MM.1S (cell line): ENCODE measurements at regions not wholly inside any gene's neighbourhood (a gene's known extent, or its start where the extent isn't known, plus 50 kb on each side); places are given as distances from the start of the nearest gene placed in this dataset.

Experiments
- DNase-seq: peaks from one replicate; pipeline ENCODE4 v3.0.0-alpha.2; 2015
- H2AFZ ChIP-seq: fragments of 300-600 bp; sonication (generic); 2 replicates; pipeline ENCODE4 v1.6.0; 2016; ENCODE audit warnings: antibody characterized with exemption, low read length
- H3F3A ChIP-seq: fragments of 300-600 bp; sonication (generic); 2 replicates; pipeline ENCODE4 v1.6.1; 2016; ENCODE audit warnings: mild to moderate bottlenecking, antibody characterized with exemption, low read length, moderate library complexity, mixed read lengths; ENCODE audit not compliant: insufficient read depth
- H3K27ac ChIP-seq: fragments of 300-600 bp; sonication (generic); 2 replicates; pipeline ENCODE4 v1.5.1; 2016; ENCODE audit warnings: mild to moderate bottlenecking, low read length
- H3K27me3 ChIP-seq: fragments of 300-600 bp; sonication (generic); replicated peaks from 2 replicates; pipeline ENCODE4 v1.6.0; 2016; ENCODE audit warnings: low read length; ENCODE audit not compliant: insufficient read depth
- H3K36me3 ChIP-seq: fragments of 300-600 bp; sonication (generic); replicated peaks from 2 replicates; pipeline ENCODE4 v1.6.1; 2016; ENCODE audit warnings: mild to moderate bottlenecking, low read length, mixed read lengths; ENCODE audit not compliant: insufficient read depth
- H3K4me1 ChIP-seq: fragments of 300-600 bp; sonication (generic); 2 replicates; pipeline ENCODE4 v1.6.1; 2016; ENCODE audit warnings: low read length, mixed read lengths
- H3K4me2 ChIP-seq: fragments of 300-600 bp; sonication (generic); 2 replicates; pipeline ENCODE4 v1.6.0; 2016; ENCODE audit warnings: low read depth, low read length
- H3K4me3 ChIP-seq: fragments of 300-600 bp; sonication (generic); 2 replicates; pipeline ENCODE4 v1.5.1; 2016; ENCODE audit warnings: low read length, mixed read lengths
- H3K79me2 ChIP-seq: fragments of 300-600 bp; sonication (generic); 2 replicates; pipeline ENCODE4 v1.6.1; 2016; ENCODE audit warnings: mixed run types, low read length, mixed read lengths
- H3K9ac ChIP-seq: fragments of 300-600 bp; sonication (generic); 2 replicates; pipeline ENCODE4 v1.6.1; 2016; ENCODE audit warnings: low read length, mixed read lengths
- H3K9me2 ChIP-seq: fragments of 300-600 bp; sonication (generic); replicated peaks from 2 replicates; pipeline ENCODE4 v1.6.1; 2016; ENCODE audit warnings: mild to moderate bottlenecking, low read length, mixed read lengths; ENCODE audit not compliant: insufficient read depth
- H3K9me3 ChIP-seq: fragments of 300-600 bp; sonication (generic); replicated peaks from 2 replicates; pipeline ENCODE4 v1.6.1; 2016; ENCODE audit warnings: mild to moderate bottlenecking, low read length, mixed read lengths; ENCODE audit not compliant: insufficient read depth
- H4K20me1 ChIP-seq: fragments of 300-600 bp; sonication (generic); 2 replicates; pipeline ENCODE4 v1.6.1; 2016; ENCODE audit warnings: mild to moderate bottlenecking, low read length, moderate library complexity, mixed read lengths; ENCODE audit not compliant: insufficient read depth
- CTCF ChIP-seq: fragments of 300-600 bp; sonication (generic); IDR thresholded peaks from 2 replicates; pipeline ENCODE4 v1.5.1; 2016; ENCODE audit warnings: antibody characterized with exemption, low read length, mixed read lengths
- EZH2 ChIP-seq: fragments of 300-600 bp; sonication (generic); optimal IDR thresholded peaks from 2 replicates; pipeline ENCODE3; 2017; ENCODE audit warnings: low read depth, mild to moderate bottlenecking, antibody characterized with exemption, low read length, mixed read lengths
- EZH2phosphoT487 ChIP-seq: fragments of 300-600 bp; sonication (generic); IDR thresholded peaks from 2 replicates; pipeline ENCODE4 v1.6.1; 2018; ENCODE audit warnings: antibody characterized with exemption, low read length

GRCh38 chr5:124537107-124537506 is 209.3 kb downstream of the ZNF608 start:
- no peaks in the 10 kb centered on the region for H3K36me3 ChIP-seq
- H3K27me3 ChIP-seq: no peaks in the 10 kb centered on the region
- no peaks in the 10 kb centered on the region for H3K79me2 ChIP-seq
- no peaks in the 10 kb centered on the region for H3K9me3 ChIP-seq
- no peak overlapping the region for H2AFZ ChIP-seq
- no peaks in the 10 kb centered on the region for H3F3A ChIP-seq
- H4K20me1 ChIP-seq: no peaks in the 10 kb centered on the region
- H3K9me2 ChIP-seq: no peaks in the 10 kb centered on the region
- DNase-seq: no peak
- H3K27ac ChIP-seq: no peak overlapping the region
- no peak overlapping the region for H3K4me2 ChIP-seq
- H3K9ac ChIP-seq: no peak overlapping the region
- H3K4me1 ChIP-seq: no peaks in the 10 kb centered on the region
- TF ChIP-seq EZH2phosphoT487 (no peak), CTCF (no peak), EZH2 (no peak)
- H3K4me3 ChIP-seq: no peak overlapping the region

GRCh38 chr5:124536333-124536732 is 210.1 kb downstream of the ZNF608 start:
- H3K79me2 ChIP-seq: no peaks in the 10 kb centered on the region
- H3F3A ChIP-seq: no peaks in the 10 kb centered on the region
- no peak overlapping the region for H3K9ac ChIP-seq
- no peak overlapping the region for H2AFZ ChIP-seq
- H3K27me3 ChIP-seq: no peaks in the 10 kb centered on the region
- no peaks in the 10 kb centered on the region for H4K20me1 ChIP-seq
- TF ChIP-seq EZH2phosphoT487 (no peak), CTCF (no peak), EZH2 (no peak)
- no peak for DNase-seq
- H3K9me2 ChIP-seq: no peaks in the 10 kb centered on the region
- H3K4me3 ChIP-seq: no peak overlapping the region
- no peaks in the 10 kb centered on the region for H3K9me3 ChIP-seq
- no peak overlapping the region for H3K27ac ChIP-seq
- H3K4me1 ChIP-seq: no peaks in the 10 kb centered on the region
- no peaks in the 10 kb centered on the region for H3K36me3 ChIP-seq
- no peak overlapping the region for H3K4me2 ChIP-seq

- no peaks in the 10 kb centered on the region for H3K79me2 ChIP-seq
- no peaks in the 10 kb centered on the region for H3F3A ChIP-seq
- TF ChIP-seq CTCF (no peak), EZH2phosphoT487 (no peak), EZH2 (no peak)
- no peaks in the 10 kb centered on the region for H3K9me3 ChIP-seq
- H4K20me1 ChIP-seq: no peaks in the 10 kb centered on the region
- no peaks in the 10 kb centered on the region for H3K36me3 ChIP-seq
- no peak overlapping the region for H3K27ac ChIP-seq
- H3K9me2 ChIP-seq: no peaks in the 10 kb centered on the region
- H3K9ac ChIP-seq: no peak overlapping the region
- no peak overlapping the region for H2AFZ ChIP-seq
- H3K27me3 ChIP-seq: no peaks in the 10 kb centered on the region
- no peaks in the 10 kb centered on the region for H3K4me1 ChIP-seq
- no peak for DNase-seq
- no peak overlapping the region for H3K4me3 ChIP-seq
- no peak overlapping the region for H3K4me2 ChIP-seq
These were observed 215.5 kb downstream of the ZNF608 start for GRCh38 chr5:124530916-124531315.
